ENCODE measurements at regions not wholly inside any gene's neighbourhood (a gene's known extent, or its start where the extent isn't known, plus 50 kb on each side); places are given as distances from the start of the nearest gene placed in this dataset.

DNA sequence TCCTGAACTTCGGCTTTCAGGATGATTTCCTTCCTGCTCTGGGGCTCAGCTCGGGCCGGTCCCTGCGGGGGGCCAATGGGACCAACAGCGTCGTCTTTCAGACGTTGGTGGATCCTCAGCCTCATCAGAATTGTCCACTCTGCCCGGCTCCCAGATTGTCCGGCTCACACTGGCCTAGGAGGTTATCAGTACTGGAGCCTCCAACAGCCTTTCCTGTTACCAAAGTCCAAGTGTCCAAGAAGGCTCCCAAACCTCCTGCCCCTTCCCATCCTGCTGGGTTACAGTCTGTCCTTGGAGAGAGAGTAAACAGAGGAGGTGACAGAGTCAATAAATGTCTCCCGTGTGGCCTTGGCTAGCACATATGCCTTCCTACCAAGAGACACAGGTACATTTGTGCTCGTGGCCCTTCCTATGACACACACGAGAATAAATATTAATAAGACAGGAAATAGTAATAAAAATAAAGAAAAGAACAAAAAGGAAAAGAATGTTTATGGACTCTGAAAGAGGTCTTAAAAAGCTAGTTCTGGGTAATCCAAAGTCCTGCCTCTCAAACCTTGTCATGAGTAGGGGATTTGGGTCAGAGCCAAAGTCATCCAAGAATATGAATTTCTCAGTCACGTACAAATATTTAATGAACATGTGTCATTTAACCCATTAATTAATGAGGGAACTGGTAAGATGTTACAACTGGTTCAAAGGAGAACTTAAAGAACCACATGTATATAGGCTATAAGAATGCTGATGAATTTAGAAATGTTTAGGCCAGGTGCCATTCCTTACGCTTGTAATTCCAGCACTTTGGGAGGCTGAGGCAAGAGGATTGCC lies 80.8 kb upstream of the SLC2A1 start (continued):
- TF ChIP-seq, protein P1, sequence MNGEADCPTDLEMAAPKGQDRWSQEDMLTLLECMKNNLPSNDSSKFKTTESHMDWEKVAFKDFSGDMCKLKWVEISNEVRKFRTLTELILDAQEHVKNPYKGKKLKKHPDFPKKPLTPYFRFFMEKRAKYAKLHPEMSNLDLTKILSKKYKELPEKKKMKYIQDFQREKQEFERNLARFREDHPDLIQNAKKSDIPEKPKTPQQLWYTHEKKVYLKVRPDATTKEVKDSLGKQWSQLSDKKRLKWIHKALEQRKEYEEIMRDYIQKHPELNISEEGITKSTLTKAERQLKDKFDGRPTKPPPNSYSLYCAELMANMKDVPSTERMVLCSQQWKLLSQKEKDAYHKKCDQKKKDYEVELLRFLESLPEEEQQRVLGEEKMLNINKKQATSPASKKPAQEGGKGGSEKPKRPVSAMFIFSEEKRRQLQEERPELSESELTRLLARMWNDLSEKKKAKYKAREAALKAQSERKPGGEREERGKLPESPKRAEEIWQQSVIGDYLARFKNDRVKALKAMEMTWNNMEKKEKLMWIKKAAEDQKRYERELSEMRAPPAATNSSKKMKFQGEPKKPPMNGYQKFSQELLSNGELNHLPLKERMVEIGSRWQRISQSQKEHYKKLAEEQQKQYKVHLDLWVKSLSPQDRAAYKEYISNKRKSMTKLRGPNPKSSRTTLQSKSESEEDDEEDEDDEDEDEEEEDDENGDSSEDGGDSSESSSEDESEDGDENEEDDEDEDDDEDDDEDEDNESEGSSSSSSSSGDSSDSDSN (CRISPR knock-in tag; IDR thresholded peaks at IDR 0.05), result peak; percentile 51
- TF ChIP-seq, protein P2, sequence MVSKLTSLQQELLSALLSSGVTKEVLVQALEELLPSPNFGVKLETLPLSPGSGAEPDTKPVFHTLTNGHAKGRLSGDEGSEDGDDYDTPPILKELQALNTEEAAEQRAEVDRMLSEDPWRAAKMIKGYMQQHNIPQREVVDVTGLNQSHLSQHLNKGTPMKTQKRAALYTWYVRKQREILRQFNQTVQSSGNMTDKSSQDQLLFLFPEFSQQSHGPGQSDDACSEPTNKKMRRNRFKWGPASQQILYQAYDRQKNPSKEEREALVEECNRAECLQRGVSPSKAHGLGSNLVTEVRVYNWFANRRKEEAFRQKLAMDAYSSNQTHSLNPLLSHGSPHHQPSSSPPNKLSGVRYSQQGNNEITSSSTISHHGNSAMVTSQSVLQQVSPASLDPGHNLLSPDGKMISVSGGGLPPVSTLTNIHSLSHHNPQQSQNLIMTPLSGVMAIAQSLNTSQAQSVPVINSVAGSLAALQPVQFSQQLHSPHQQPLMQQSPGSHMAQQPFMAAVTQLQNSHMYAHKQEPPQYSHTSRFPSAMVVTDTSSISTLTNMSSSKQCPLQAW (CRISPR knock-in tag; IDR thresholded peaks at IDR 0.05), result peak; percentile 77
- peak; percentile 100 for TF ChIP-seq TBX2 (CRISPR knock-in tag; IDR thresholded peaks at IDR 0.05; ENCODE audit: borderline replicate concordance)
- peak; percentile 89 for TF ChIP-seq KDM6A (CRISPR knock-in tag; IDR thresholded peaks at IDR 0.05; ENCODE audit: low read depth)
- TF ChIP-seq ZNF501 (CRISPR knock-in tag; IDR thresholded peaks at IDR 0.05), result peak; percentile 42; the same call in 1 of the 2 replicates
- TF ChIP-seq, protein P3, sequence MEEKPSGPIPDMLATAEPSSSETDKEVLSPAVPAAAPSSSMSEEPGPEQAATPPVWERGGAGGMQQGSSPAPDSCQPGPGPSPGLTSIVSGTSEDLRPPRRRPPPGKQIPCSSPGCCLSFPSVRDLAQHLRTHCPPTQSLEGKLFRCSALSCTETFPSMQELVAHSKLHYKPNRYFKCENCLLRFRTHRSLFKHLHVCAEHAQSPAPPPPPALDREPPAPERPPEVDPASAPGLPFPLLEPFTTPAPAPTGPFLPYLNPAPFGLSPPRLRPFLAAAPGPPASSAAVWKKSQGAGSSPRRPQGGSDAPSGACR (CRISPR knock-in tag; IDR thresholded peaks at IDR 0.05), result 0 out of 2 replicates have a peak, but pooled peaks have one; percentile 50
- TF ChIP-seq PHF5A (CRISPR knock-in tag; IDR thresholded peaks at IDR 0.05; ENCODE audit: low read depth, unreplicated experiment), result peak; percentile 48
- TF ChIP-seq ZEB1 (IDR thresholded peaks at IDR 0.05; ENCODE audit: insufficient replicate concordance, low read depth), result no peak
- TF ChIP-seq ZNF30 (CRISPR knock-in tag; IDR thresholded peaks at IDR 0.05), result no peak
- peak; percentile 88 for TF ChIP-seq HMG20B (CRISPR knock-in tag; conservative IDR thresholded peaks at IDR 0.05)
- peak; percentile 85 for TF ChIP-seq KAT8 (CRISPR knock-in tag; IDR thresholded peaks at IDR 0.05)
- peak; percentile 50; the same call in 1 of the 2 replicates for TF ChIP-seq ZNF564 (CRISPR knock-in tag; IDR thresholded peaks at IDR 0.05)
- TF ChIP-seq FOSL2 (CRISPR knock-in tag; IDR thresholded peaks at IDR 0.05), result peak; percentile 88
- TF ChIP-seq MZF1 (CRISPR knock-in tag; IDR thresholded peaks at IDR 0.05; ENCODE audit: borderline replicate concordance), result no peak
- TF ChIP-seq ZNF296 (CRISPR knock-in tag; conservative IDR thresholded peaks at IDR 0.05), result peak; percentile 85
- peak; percentile 91 for TF ChIP-seq ZSCAN9 (CRISPR knock-in tag; IDR thresholded peaks at IDR 0.05; ENCODE audit: borderline replicate concordance)
- no peak for TF ChIP-seq RNF2 (conservative IDR thresholded peaks at IDR 0.05; ENCODE audit: low read depth)
- TF ChIP-seq, protein P4, sequence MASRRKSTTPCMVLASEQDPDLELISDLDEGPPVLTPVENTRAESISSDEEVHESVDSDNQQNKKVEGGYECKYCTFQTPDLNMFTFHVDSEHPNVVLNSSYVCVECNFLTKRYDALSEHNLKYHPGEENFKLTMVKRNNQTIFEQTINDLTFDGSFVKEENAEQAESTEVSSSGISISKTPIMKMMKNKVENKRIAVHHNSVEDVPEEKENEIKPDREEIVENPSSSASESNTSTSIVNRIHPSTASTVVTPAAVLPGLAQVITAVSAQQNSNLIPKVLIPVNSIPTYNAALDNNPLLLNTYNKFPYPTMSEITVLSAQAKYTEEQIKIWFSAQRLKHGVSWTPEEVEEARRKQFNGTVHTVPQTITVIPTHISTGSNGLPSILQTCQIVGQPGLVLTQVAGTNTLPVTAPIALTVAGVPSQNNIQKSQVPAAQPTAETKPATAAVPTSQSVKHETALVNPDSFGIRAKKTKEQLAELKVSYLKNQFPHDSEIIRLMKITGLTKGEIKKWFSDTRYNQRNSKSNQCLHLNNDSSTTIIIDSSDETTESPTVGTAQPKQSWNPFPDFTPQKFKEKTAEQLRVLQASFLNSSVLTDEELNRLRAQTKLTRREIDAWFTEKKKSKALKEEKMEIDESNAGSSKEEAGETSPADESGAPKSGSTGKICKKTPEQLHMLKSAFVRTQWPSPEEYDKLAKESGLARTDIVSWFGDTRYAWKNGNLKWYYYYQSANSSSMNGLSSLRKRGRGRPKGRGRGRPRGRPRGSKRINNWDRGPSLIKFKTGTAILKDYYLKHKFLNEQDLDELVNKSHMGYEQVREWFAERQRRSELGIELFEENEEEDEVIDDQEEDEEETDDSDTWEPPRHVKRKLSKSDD (CRISPR knock-in tag; IDR thresholded peaks at IDR 0.05; ENCODE audit: low read depth), result peak; percentile 55; the same call in 1 of the 2 replicates
- TF ChIP-seq, protein P5, sequence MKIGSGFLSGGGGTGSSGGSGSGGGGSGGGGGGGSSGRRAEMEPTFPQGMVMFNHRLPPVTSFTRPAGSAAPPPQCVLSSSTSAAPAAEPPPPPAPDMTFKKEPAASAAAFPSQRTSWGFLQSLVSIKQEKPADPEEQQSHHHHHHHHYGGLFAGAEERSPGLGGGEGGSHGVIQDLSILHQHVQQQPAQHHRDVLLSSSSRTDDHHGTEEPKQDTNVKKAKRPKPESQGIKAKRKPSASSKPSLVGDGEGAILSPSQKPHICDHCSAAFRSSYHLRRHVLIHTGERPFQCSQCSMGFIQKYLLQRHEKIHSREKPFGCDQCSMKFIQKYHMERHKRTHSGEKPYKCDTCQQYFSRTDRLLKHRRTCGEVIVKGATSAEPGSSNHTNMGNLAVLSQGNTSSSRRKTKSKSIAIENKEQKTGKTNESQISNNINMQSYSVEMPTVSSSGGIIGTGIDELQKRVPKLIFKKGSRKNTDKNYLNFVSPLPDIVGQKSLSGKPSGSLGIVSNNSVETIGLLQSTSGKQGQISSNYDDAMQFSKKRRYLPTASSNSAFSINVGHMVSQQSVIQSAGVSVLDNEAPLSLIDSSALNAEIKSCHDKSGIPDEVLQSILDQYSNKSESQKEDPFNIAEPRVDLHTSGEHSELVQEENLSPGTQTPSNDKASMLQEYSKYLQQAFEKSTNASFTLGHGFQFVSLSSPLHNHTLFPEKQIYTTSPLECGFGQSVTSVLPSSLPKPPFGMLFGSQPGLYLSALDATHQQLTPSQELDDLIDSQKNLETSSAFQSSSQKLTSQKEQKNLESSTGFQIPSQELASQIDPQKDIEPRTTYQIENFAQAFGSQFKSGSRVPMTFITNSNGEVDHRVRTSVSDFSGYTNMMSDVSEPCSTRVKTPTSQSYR (CRISPR knock-in tag; IDR thresholded peaks at IDR 0.05; ENCODE audit: borderline replicate concordance), result peak; percentile 85; the same call in 1 of the 2 replicates

All from HepG2 (cell line).